ENCODE measurements at regions not wholly inside any gene's neighbourhood (a gene's known extent, or its start where the extent isn't known, plus 50 kb on each side); places are given as distances from the start of the nearest gene placed in this dataset.

DNA sequence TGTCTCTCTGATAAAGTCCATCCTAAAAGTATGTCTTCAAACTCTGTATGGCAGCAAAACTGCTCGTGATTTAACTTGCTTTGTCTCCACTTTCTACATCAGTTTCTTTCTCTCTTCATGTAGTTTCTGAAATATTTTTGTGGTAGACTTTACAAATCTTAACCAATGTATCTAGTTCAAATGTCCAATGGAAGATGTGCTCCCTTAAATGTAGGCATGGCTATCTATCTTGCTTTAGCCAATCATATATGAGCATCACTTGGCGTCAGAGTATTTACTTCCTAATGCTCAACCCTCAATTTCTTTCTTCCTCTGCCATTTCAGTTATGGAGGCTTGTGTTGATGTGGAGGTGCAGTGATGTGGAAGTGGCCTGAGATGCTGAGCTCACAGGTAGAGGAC is 206.1 kb upstream of the ZNF608 start:
- peaks cover 22% of the 10 kb centered on the region for H3K4me1 Mint-ChIP-seq
- no peaks in the 10 kb centered on the region for H3K9me3 Mint-ChIP-seq
- H3K27ac Mint-ChIP-seq: no peak overlapping the region
- no peak overlapping the region for H3K4me3 Mint-ChIP-seq
- H3K36me3 Mint-ChIP-seq: no peaks in the 10 kb centered on the region
- no peak for DNase-seq (ENCODE audit: low spot score in 2 of 2, unreplicated experiment in 2 of 2)
- TF ChIP-seq, protein P1, sequence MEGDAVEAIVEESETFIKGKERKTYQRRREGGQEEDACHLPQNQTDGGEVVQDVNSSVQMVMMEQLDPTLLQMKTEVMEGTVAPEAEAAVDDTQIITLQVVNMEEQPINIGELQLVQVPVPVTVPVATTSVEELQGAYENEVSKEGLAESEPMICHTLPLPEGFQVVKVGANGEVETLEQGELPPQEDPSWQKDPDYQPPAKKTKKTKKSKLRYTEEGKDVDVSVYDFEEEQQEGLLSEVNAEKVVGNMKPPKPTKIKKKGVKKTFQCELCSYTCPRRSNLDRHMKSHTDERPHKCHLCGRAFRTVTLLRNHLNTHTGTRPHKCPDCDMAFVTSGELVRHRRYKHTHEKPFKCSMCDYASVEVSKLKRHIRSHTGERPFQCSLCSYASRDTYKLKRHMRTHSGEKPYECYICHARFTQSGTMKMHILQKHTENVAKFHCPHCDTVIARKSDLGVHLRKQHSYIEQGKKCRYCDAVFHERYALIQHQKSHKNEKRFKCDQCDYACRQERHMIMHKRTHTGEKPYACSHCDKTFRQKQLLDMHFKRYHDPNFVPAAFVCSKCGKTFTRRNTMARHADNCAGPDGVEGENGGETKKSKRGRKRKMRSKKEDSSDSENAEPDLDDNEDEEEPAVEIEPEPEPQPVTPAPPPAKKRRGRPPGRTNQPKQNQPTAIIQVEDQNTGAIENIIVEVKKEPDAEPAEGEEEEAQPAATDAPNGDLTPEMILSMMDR (IDR thresholded peaks at IDR 0.05; ENCODE audit: unreplicated experiment): no peak
- H3K27me3 Mint-ChIP-seq (ENCODE audit: low read depth): no peaks in the 10 kb centered on the region

DNA sequence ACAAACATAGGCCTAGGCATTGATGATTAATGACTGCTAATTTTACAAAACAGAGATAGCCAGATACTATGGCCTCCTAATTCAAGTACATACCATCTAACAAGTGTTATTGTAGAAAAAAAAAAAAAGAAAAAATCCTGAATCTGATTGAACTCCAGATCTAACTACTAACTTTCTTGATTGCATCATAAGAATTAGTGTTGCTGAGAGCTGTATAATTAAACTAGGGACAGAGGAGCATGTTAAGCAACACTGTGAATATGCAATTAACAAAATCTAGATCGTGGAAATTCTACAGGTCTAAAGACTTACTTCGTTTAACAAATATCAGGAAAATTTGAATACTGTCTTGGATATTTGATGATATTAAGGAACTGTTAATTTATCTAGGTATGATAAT is 208.3 kb upstream of the ZNF608 start:
- Mint-ChIP-seq H3K4me3 (no peak overlapping the region), H3K27ac (no peak overlapping the region), H3K4me1 (peaks cover 6% of the 10 kb centered on the region), H3K9me3 (no peaks in the 10 kb centered on the region), H3K36me3 (no peaks in the 10 kb centered on the region), H3K27me3 (ENCODE audit: low read depth) (no peaks in the 10 kb centered on the region)
- TF ChIP-seq, protein P1 (IDR thresholded peaks at IDR 0.05; ENCODE audit: unreplicated experiment): no peak
- DNase-seq (ENCODE audit: low spot score in 2 of 2, unreplicated experiment in 2 of 2): no peak

DNA sequence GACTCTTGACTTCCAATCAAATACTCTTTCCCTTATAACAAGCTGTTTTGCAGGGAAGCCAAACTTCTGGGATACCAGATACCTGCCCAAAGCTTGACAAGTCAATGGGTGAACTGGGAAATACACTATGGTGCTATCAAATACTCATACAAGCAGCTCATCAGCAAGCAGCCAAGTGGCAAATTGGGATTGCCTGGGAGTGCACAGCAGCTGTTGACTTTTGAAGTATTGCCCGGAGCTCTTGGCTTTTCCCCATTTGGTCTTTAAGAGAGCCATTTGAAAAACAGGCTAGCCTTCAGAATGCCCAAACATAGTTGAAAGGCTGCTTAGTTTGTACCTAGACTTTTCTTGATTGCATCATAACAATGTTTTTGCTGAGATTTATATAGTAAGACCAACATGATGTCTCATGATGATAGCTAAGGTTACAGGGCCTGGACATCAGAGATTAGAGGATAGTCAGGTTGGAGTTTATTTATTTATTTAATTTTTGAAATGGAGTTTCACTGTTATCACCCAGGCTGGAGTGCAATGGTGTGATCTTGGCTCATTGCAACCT is 210.1 kb upstream of the ZNF608 start:
- H3K27ac Mint-ChIP-seq: no peak overlapping the region
- DNase-seq (ENCODE audit: low spot score in 2 of 2, unreplicated experiment in 2 of 2): no peak
- H3K4me3 Mint-ChIP-seq: no peak overlapping the region
- H3K4me1 Mint-ChIP-seq: peaks cover 4% of the 10 kb centered on the region
- H3K9me3 Mint-ChIP-seq: no peaks in the 10 kb centered on the region
- no peaks in the 10 kb centered on the region for H3K36me3 Mint-ChIP-seq
- TF ChIP-seq, protein P1 (IDR thresholded peaks at IDR 0.05; ENCODE audit: unreplicated experiment): no peak
- H3K27me3 Mint-ChIP-seq (ENCODE audit: low read depth): no peaks in the 10 kb centered on the region

DNA sequence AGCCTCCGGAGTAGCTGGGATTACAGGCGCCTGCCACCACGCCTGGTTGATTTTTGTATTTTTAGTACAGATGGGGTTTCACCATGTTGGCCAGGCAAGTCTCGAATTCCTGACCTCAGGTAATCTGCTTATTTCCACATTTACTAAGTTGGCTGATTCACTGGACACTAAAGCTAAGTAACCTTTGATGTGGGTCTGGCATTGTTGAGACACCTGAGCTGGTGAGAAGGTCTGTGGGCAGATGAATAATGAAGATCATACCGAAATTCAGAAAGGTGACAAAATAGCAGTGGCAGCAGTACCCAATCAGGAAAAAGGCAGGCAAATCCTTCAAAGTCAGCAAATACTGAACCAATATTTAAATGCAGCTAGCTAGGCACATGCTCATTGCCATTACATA is 210.6 kb upstream of the ZNF608 start:
- no peak overlapping the region for H3K4me3 Mint-ChIP-seq
- no peak for DNase-seq (ENCODE audit: low spot score in 2 of 2, unreplicated experiment in 2 of 2)
- no peak overlapping the region for H3K27ac Mint-ChIP-seq
- H3K27me3 Mint-ChIP-seq (ENCODE audit: low read depth): no peaks in the 10 kb centered on the region
- TF ChIP-seq, protein P1 (IDR thresholded peaks at IDR 0.05; ENCODE audit: unreplicated experiment): no peak
- no peaks in the 10 kb centered on the region for H3K36me3 Mint-ChIP-seq
- H3K9me3 Mint-ChIP-seq: no peaks in the 10 kb centered on the region
- H3K4me1 Mint-ChIP-seq: peaks cover 4% of the 10 kb centered on the region

DNA sequence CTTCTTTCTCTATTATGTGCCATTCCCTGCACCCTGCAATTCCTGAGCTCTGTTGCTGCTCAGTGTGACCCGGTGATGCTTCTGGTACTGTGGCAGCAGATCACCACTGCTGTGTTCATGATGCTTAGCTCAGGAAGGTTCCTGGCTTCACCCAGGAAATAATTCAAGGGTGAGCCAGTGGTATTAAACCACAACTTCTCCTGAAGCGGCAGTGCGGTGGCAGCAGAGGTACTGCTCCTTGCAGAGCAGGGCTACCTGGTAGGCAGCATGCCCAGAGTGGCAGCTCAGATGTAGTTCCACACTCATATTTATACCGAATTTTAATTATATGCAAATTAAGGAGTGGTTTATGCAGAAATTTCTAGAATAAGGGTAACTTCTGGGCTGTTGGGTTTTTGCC is 213.8 kb upstream of the ZNF608 start:
- Mint-ChIP-seq H3K27me3 (ENCODE audit: low read depth) (no peaks in the 10 kb centered on the region), H3K27ac (no peak overlapping the region), H3K4me3 (no peak overlapping the region), H3K36me3 (no peaks in the 10 kb centered on the region), H3K9me3 (no peaks in the 10 kb centered on the region), H3K4me1 (peaks cover 22% of the 10 kb centered on the region)
- TF ChIP-seq, protein P1 (IDR thresholded peaks at IDR 0.05; ENCODE audit: unreplicated experiment): no peak
- no peak for DNase-seq (ENCODE audit: low spot score in 2 of 2, unreplicated experiment in 2 of 2)

DNA sequence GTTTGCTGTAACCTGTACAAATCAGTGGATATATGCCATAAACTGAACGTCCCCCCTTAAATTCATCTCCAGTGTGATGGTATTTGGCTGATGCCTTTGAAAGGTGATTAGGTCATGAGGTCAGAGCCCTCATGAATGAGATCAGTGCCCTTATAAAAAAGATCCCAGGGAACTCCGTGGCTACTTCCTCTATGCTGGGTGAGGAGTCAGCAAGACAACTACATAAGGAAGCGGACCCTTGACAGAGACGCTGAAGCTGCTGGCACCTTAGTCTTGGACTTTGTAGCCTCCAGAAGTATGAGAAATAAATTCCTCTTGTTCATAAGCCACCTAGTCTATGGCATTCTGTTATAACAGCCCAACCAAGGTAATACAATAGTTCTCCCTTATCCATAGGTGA is 215.1 kb upstream of the ZNF608 start:
- no peak overlapping the region for H3K27ac Mint-ChIP-seq
- H3K27me3 Mint-ChIP-seq (ENCODE audit: low read depth): no peaks in the 10 kb centered on the region
- no peak for DNase-seq (ENCODE audit: low spot score in 2 of 2, unreplicated experiment in 2 of 2)
- TF ChIP-seq, protein P1 (IDR thresholded peaks at IDR 0.05; ENCODE audit: unreplicated experiment): no peak
- no peaks in the 10 kb centered on the region for H3K36me3 Mint-ChIP-seq
- peaks cover 22% of the 10 kb centered on the region for H3K4me1 Mint-ChIP-seq
- H3K9me3 Mint-ChIP-seq: no peaks in the 10 kb centered on the region
- H3K4me3 Mint-ChIP-seq: no peak overlapping the region
